ENCODE measurements at regions not wholly inside any gene's neighbourhood (a gene's known extent, or its start where the extent isn't known, plus 50 kb on each side); places are given as distances from the start of the nearest gene placed in this dataset.

DNA sequence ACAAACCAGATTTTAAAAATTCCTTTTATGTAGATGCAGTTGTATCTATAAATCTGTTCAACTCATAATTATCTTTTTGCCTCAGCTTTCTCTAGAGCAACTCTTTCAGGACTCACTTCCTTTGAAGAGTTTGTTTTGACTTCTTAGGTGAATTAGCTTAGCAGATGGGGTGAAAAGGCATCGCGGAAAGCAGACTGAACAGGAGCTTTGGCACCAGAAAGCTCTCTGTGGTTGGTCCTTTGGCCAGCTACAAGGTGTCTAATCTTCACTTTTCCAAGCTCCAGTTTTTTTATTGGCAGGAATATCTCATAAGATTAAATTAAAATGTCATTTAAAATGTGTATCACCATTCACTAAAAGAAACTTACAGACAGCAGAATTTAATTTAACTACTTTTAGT, 60.6 kb upstream of the KLF12 start:
- Mint-ChIP-seq H3K4me3 (no peak overlapping the region), H3K27ac (no peak overlapping the region), H3K9me3 (no peaks in the 10 kb centered on the region), H3K4me1 (peaks cover 12% of the 10 kb centered on the region), H3K27me3 (ENCODE audit: low read depth) (no peaks in the 10 kb centered on the region), H3K36me3 (no peaks in the 10 kb centered on the region)
- ATAC-seq (no peak), DNase-seq (ENCODE audit: low spot score) (no peak)
- CTCF ChIA-PET: interaction anchor here (1.4 kb wide), 1 partner anchor 92 kb away, joined by 3 read pairs; no protein-coding TSS in a partner anchor
- TF ChIP-seq SOX15 (CRISPR knock-in tag; IDR thresholded peaks at IDR 0.05): no peak
- TF ChIP-seq NFE2L1 (CRISPR knock-in tag; IDR thresholded peaks at IDR 0.05): no peak
- TF ChIP-seq CREM (CRISPR knock-in tag; IDR thresholded peaks at IDR 0.05): no peak
- TF ChIP-seq NR2C2 (CRISPR knock-in tag; IDR thresholded peaks at IDR 0.05): no peak
- POLR2A ChIA-PET: no interaction called here

DNA sequence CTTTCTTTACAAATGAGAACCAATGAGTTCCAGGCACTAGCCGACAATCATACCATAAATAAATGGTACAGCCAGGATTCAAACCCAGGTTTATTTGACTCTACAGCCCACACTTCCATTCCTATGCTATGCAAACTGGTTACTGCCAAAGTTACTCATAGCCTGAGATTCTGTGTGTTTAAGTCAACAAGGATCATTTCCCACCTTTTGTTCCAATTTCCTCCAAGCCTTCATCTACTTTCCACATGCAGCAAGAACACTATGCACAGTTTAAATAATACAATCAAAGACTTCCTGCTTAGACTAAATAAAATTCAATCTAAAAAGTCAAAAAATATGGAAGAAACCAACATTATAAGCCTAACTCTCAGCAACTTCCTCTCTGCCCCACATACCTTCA, 59.2 kb upstream of the KLF12 start:
- H3K4me1 Mint-ChIP-seq: peaks cover 11% of the 10 kb centered on the region

DNA sequence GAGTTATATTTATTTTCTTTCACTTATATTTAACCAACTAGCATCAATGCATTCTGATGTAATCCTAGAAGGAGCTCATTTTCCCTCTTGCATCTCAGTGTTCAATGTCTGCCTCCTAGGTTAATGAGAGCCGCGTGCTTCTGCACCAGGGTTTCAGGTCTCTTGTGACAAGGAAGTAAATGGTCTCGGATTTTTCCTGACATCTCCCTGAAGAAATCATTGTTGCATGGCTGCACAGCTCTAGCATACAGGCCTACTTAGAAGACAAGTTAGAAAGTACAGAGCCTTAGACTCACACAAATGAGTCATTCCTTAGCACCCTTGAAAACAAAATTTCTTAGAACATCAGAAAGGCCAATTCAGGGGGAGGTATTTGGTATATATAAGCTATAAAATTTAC, 57.2 kb upstream of the KLF12 start:
- Mint-ChIP-seq H3K4me3 (no peak overlapping the region), H3K27ac (no peak overlapping the region)
- POLR2A ChIA-PET: no interaction called here

More for the DNA sequence above, 59.2 kb upstream of the KLF12 start:
- TF ChIP-seq ZNF317 (CRISPR knock-in tag; IDR thresholded peaks at IDR 0.05; ENCODE audit: borderline replicate concordance, low read depth) (no peak), ZNF121 (CRISPR knock-in tag; IDR thresholded peaks at IDR 0.05) (no peak), FOXJ3 (CRISPR knock-in tag; IDR thresholded peaks at IDR 0.05; ENCODE audit: borderline replicate concordance) (no peak), JUN (CRISPR knock-in tag; IDR thresholded peaks at IDR 0.05) (no peak), ZNF671 (CRISPR knock-in tag; IDR thresholded peaks at IDR 0.05) (no peak), ATF1 (CRISPR knock-in tag; IDR thresholded peaks at IDR 0.05) (no peak), SMAD3 (CRISPR knock-in tag; IDR thresholded peaks at IDR 0.05; ENCODE audit: borderline replicate concordance) (no peak)
- TF ChIP-seq, protein P1, sequence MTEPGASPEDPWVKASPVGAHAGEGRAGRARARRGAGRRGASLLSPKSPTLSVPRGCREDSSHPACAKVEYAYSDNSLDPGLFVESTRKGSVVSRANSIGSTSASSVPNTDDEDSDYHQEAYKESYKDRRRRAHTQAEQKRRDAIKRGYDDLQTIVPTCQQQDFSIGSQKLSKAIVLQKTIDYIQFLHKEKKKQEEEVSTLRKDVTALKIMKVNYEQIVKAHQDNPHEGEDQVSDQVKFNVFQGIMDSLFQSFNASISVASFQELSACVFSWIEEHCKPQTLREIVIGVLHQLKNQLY (CRISPR knock-in tag; IDR thresholded peaks at IDR 0.05): no peak
- TF ChIP-seq, protein P2, sequence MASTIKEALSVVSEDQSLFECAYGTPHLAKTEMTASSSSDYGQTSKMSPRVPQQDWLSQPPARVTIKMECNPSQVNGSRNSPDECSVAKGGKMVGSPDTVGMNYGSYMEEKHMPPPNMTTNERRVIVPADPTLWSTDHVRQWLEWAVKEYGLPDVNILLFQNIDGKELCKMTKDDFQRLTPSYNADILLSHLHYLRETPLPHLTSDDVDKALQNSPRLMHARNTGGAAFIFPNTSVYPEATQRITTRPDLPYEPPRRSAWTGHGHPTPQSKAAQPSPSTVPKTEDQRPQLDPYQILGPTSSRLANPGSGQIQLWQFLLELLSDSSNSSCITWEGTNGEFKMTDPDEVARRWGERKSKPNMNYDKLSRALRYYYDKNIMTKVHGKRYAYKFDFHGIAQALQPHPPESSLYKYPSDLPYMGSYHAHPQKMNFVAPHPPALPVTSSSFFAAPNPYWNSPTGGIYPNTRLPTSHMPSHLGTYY (CRISPR knock-in tag; IDR thresholded peaks at IDR 0.05): no peak
- TF ChIP-seq, protein P3, sequence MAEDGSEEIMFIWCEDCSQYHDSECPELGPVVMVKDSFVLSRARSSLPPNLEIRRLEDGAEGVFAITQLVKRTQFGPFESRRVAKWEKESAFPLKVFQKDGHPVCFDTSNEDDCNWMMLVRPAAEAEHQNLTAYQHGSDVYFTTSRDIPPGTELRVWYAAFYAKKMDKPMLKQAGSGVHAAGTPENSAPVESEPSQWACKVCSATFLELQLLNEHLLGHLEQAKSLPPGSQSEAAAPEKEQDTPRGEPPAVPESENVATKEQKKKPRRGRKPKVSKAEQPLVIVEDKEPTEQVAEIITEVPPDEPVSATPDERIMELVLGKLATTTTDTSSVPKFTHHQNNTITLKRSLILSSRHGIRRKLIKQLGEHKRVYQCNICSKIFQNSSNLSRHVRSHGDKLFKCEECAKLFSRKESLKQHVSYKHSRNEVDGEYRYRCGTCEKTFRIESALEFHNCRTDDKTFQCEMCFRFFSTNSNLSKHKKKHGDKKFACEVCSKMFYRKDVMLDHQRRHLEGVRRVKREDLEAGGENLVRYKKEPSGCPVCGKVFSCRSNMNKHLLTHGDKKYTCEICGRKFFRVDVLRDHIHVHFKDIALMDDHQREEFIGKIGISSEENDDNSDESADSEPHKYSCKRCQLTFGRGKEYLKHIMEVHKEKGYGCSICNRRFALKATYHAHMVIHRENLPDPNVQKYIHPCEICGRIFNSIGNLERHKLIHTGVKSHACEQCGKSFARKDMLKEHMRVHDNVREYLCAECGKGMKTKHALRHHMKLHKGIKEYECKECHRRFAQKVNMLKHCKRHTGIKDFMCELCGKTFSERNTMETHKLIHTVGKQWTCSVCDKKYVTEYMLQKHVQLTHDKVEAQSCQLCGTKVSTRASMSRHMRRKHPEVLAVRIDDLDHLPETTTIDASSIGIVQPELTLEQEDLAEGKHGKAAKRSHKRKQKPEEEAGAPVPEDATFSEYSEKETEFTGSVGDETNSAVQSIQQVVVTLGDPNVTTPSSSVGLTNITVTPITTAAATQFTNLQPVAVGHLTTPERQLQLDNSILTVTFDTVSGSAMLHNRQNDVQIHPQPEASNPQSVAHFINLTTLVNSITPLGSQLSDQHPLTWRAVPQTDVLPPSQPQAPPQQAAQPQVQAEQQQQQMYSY (CRISPR knock-in tag; IDR thresholded peaks at IDR 0.05): no peak
- TF ChIP-seq, protein P4, sequence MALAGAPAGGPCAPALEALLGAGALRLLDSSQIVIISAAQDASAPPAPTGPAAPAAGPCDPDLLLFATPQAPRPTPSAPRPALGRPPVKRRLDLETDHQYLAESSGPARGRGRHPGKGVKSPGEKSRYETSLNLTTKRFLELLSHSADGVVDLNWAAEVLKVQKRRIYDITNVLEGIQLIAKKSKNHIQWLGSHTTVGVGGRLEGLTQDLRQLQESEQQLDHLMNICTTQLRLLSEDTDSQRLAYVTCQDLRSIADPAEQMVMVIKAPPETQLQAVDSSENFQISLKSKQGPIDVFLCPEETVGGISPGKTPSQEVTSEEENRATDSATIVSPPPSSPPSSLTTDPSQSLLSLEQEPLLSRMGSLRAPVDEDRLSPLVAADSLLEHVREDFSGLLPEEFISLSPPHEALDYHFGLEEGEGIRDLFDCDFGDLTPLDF (CRISPR knock-in tag; IDR thresholded peaks at IDR 0.05): no peak
- peaks cover 3% of the 10 kb centered on the region; the same call in 1 of the 2 replicates for H3K9me3 Mint-ChIP-seq
- ChIA-PET POLR2A (no interaction called here), CTCF (no interaction called here)
- H3K27ac Mint-ChIP-seq: no peak overlapping the region
- ATAC-seq (no peak), DNase-seq (ENCODE audit: low spot score) (no peak)
- H3K36me3 Mint-ChIP-seq: no peaks in the 10 kb centered on the region
- H3K4me3 Mint-ChIP-seq: no peak overlapping the region
- H3K27me3 Mint-ChIP-seq (ENCODE audit: low read depth): no peaks in the 10 kb centered on the region

More for the DNA sequence above, 57.2 kb upstream of the KLF12 start:
- peaks cover 7% of the 10 kb centered on the region; the same call in 1 of the 2 replicates for H3K4me1 Mint-ChIP-seq
- no peak for DNase-seq (ENCODE audit: low spot score)
- CTCF ChIA-PET: interaction anchor here (1.2 kb wide), 1 partner anchor 96 kb away, joined by 3 read pairs; no protein-coding TSS in a partner anchor
- TF ChIP-seq NR2C2 (CRISPR knock-in tag; IDR thresholded peaks at IDR 0.05): no peak
- TF ChIP-seq, protein P5, sequence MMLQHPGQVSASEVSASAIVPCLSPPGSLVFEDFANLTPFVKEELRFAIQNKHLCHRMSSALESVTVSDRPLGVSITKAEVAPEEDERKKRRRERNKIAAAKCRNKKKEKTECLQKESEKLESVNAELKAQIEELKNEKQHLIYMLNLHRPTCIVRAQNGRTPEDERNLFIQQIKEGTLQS (CRISPR knock-in tag; conservative IDR thresholded peaks at IDR 0.05): no peak
- no peak for TF ChIP-seq JUN (CRISPR knock-in tag; IDR thresholded peaks at IDR 0.05)
- TF ChIP-seq, protein P6, sequence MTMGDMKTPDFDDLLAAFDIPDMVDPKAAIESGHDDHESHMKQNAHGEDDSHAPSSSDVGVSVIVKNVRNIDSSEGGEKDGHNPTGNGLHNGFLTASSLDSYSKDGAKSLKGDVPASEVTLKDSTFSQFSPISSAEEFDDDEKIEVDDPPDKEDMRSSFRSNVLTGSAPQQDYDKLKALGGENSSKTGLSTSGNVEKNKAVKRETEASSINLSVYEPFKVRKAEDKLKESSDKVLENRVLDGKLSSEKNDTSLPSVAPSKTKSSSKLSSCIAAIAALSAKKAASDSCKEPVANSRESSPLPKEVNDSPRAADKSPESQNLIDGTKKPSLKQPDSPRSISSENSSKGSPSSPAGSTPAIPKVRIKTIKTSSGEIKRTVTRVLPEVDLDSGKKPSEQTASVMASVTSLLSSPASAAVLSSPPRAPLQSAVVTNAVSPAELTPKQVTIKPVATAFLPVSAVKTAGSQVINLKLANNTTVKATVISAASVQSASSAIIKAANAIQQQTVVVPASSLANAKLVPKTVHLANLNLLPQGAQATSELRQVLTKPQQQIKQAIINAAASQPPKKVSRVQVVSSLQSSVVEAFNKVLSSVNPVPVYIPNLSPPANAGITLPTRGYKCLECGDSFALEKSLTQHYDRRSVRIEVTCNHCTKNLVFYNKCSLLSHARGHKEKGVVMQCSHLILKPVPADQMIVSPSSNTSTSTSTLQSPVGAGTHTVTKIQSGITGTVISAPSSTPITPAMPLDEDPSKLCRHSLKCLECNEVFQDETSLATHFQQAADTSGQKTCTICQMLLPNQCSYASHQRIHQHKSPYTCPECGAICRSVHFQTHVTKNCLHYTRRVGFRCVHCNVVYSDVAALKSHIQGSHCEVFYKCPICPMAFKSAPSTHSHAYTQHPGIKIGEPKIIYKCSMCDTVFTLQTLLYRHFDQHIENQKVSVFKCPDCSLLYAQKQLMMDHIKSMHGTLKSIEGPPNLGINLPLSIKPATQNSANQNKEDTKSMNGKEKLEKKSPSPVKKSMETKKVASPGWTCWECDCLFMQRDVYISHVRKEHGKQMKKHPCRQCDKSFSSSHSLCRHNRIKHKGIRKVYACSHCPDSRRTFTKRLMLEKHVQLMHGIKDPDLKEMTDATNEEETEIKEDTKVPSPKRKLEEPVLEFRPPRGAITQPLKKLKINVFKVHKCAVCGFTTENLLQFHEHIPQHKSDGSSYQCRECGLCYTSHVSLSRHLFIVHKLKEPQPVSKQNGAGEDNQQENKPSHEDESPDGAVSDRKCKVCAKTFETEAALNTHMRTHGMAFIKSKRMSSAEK (CRISPR knock-in tag; IDR thresholded peaks at IDR 0.05; ENCODE audit: borderline replicate concordance): no peak
- TF ChIP-seq FOXP1 (CRISPR knock-in tag; IDR thresholded peaks at IDR 0.05; ENCODE audit: borderline replicate concordance): no peak
- ATAC-seq: no peak
- H3K36me3 Mint-ChIP-seq: no peaks in the 10 kb centered on the region
- peaks cover 3% of the 10 kb centered on the region; the same call in 1 of the 2 replicates for H3K9me3 Mint-ChIP-seq
- no peaks in the 10 kb centered on the region for H3K27me3 Mint-ChIP-seq (ENCODE audit: low read depth)

Measured in WTC11 (cell line).